H9 (cell line): ENCODE measurements at regions not wholly inside any gene's neighbourhood (a gene's known extent, or its start where the extent isn't known, plus 50 kb on each side); places are given as distances from the start of the nearest gene placed in this dataset.

Source experiments
- DNase-seq: peaks from one replicate; pipeline ENCODE4 v3.0.0-alpha.2; 2017
- H2AFZ ChIP-seq: one replicate; pipeline ENCODE4 v1.6.1; 2013; ENCODE audit warnings: mild to moderate bottlenecking, low read length, control low read depth, moderate library complexity
- H2AK5ac ChIP-seq: 2 replicates; pipeline ENCODE4 v1.6.1; 2013; ENCODE audit warnings: low read length, control low read depth, mixed read lengths; ENCODE audit not compliant: insufficient read length
- H2BK120ac ChIP-seq: one replicate; pipeline ENCODE4 v1.6.1; 2013; ENCODE audit warnings: low read depth, mild to moderate bottlenecking, low read length, control low read depth, inconsistent platforms; ENCODE audit not compliant: poor library complexity, severe bottlenecking
- H2BK12ac ChIP-seq: 2 replicates; pipeline ENCODE4 v1.6.1; 2013; ENCODE audit warnings: low read length, control low read depth, mixed read lengths, low read depth; ENCODE audit not compliant: insufficient read length
- H2BK15ac ChIP-seq: 2 replicates; pipeline ENCODE4 v1.6.1; 2013; ENCODE audit warnings: low read depth, low read length, control low read depth
- H2BK20ac ChIP-seq: one replicate; pipeline ENCODE4 v1.6.1; 2013; ENCODE audit warnings: low read depth, mild to moderate bottlenecking, low read length, control low read depth, inconsistent platforms; ENCODE audit not compliant: poor library complexity, severe bottlenecking
- H2BK5ac ChIP-seq: 2 replicates; pipeline ENCODE4 v1.6.1; 2013; ENCODE audit warnings: low read length, control low read depth, mixed read lengths; ENCODE audit not compliant: insufficient read length
- H3K14ac ChIP-seq: 2 replicates; pipeline ENCODE4 v1.6.1; 2013; ENCODE audit warnings: low read length, control low read depth; ENCODE audit not compliant: insufficient read depth
- H3K18ac ChIP-seq: 2 replicates; pipeline ENCODE4 v1.6.1; 2013; ENCODE audit warnings: low read depth, mild to moderate bottlenecking, mixed read lengths, low read length, control low read depth; ENCODE audit not compliant: insufficient read length
- H3K23ac ChIP-seq: 2 replicates; pipeline ENCODE4 v1.6.1; 2013; ENCODE audit warnings: low read length, control low read depth, mixed read lengths, low read depth; ENCODE audit not compliant: insufficient read length
- H3K23me2 ChIP-seq: 2 replicates; pipeline ENCODE4 v1.6.1; 2013; ENCODE audit warnings: low read depth, mild to moderate bottlenecking, mixed read lengths, low read length, control low read depth; ENCODE audit not compliant: insufficient read length, poor library complexity, severe bottlenecking
- H3K27ac ChIP-seq: 2 replicates; pipeline ENCODE4 v1.5.1; 2013; ENCODE audit warnings: low read length, control low read depth, mixed read lengths, low read depth; ENCODE audit not compliant: insufficient read length
- H3K27me3 ChIP-seq: 2 replicates; pipeline ENCODE4 v1.6.1; 2013; ENCODE audit warnings: low read length, control low read depth, inconsistent platforms; ENCODE audit not compliant: insufficient read depth
- H3K4ac ChIP-seq: 2 replicates; pipeline ENCODE4 v1.6.1; 2013; ENCODE audit warnings: low read depth, mild to moderate bottlenecking, control low read depth, inconsistent platforms, low read length, moderate library complexity
- H3K4me1 ChIP-seq: 2 replicates; pipeline ENCODE4 v1.6.1; 2013; ENCODE audit warnings: low read length, control low read depth, inconsistent platforms; ENCODE audit not compliant: insufficient read depth
- H3K4me2 ChIP-seq: 2 replicates; pipeline ENCODE4 v1.6.1; 2013; ENCODE audit warnings: low read length, control low read depth, mixed read lengths; ENCODE audit not compliant: insufficient read length, insufficient read depth
- H3K56ac ChIP-seq: 2 replicates; pipeline ENCODE4 v1.6.1; 2013; ENCODE audit warnings: low read depth, mild to moderate bottlenecking, mixed read lengths, low read length, control low read depth; ENCODE audit not compliant: insufficient read length
- H3K79me1 ChIP-seq: 2 replicates; pipeline ENCODE4 v1.6.1; 2013; ENCODE audit warnings: low read depth, mild to moderate bottlenecking, moderate library complexity, low read length, control low read depth, inconsistent platforms; ENCODE audit not compliant: insufficient read depth, poor library complexity, severe bottlenecking
- H3K79me2 ChIP-seq: 2 replicates; pipeline ENCODE4 v1.6.1; 2013; ENCODE audit warnings: low read length, control low read depth, inconsistent platforms; ENCODE audit not compliant: insufficient read depth
- H3K9ac ChIP-seq: 2 replicates; pipeline ENCODE4 v1.6.1; 2013; ENCODE audit warnings: low read length, control low read depth, mixed read lengths; ENCODE audit not compliant: insufficient read length; ENCODE audit errors: extremely low read depth
- H3K9me3 ChIP-seq: one replicate; pipeline ENCODE4 v1.6.1; 2013; ENCODE audit warnings: low read depth, low read length, inconsistent platforms; ENCODE audit not compliant: control insufficient read depth
- H3T11ph ChIP-seq: one replicate; pipeline ENCODE4 v1.6.1; 2013; ENCODE audit warnings: mild to moderate bottlenecking, low read length, control low read depth, inconsistent platforms
- H4K20me1 ChIP-seq: one replicate; pipeline ENCODE4 v1.6.1; 2013; ENCODE audit not compliant: control insufficient read depth, insufficient read length, insufficient read depth
- H4K5ac ChIP-seq: 2 replicates; pipeline ENCODE4 v1.6.1; 2013; ENCODE audit warnings: low read depth, mild to moderate bottlenecking, mixed read lengths, low read length, control low read depth; ENCODE audit not compliant: insufficient read length
- H4K8ac ChIP-seq: replicated peaks from 2 replicates; pipeline ENCODE4 v1.6.1; 2013; ENCODE audit warnings: low read length, control low read depth, mixed read lengths, low read depth; ENCODE audit not compliant: insufficient read length
- H4K91ac ChIP-seq: 2 replicates; pipeline ENCODE4 v1.6.1; 2013; ENCODE audit warnings: low read depth, mild to moderate bottlenecking, moderate library complexity, mixed read lengths, low read length, control low read depth; ENCODE audit not compliant: insufficient read length
- H3K27ac Mint-ChIP-seq, 3 experiments: 2 replicates in 2 of 3; 3 replicates in 1 of 3; pipeline ENCODE4 v1.8.0; 2020 to 2021; ENCODE audit warnings: mixed read lengths in 3 of 3, mild to moderate bottlenecking in 1 of 3, moderate library complexity in 1 of 3
- H3K27me3 Mint-ChIP-seq: 2 replicates; pipeline ENCODE4 v1.8.0; 2021; ENCODE audit warnings: low read depth, mild to moderate bottlenecking, moderate library complexity, mixed read lengths
- H3K36me3 Mint-ChIP-seq, 3 experiments: 2 replicates in 2 of 3; 3 replicates in 1 of 3; pipeline ENCODE4 v1.8.0; 2020 to 2021; ENCODE audit warnings: low read depth in 3 of 3, mixed read lengths in 3 of 3; ENCODE audit not compliant: insufficient read depth in 1 of 3
- H3K4me1 Mint-ChIP-seq, 2 experiments: 2 replicates each; pipeline ENCODE4 v1.8.0; 2020; ENCODE audit warnings: mixed read lengths in 2 of 2
- H3K4me3 Mint-ChIP-seq, 2 experiments: 2 replicates in 1 of 2; 3 replicates in 1 of 2; pipeline ENCODE4 v1.8.0; 2020 to 2021; ENCODE audit warnings: mild to moderate bottlenecking in 2 of 2, mixed read lengths in 2 of 2, moderate library complexity in 1 of 2
- H3K9me3 Mint-ChIP-seq, 2 experiments: 2 replicates in 1 of 2; 3 replicates in 1 of 2; pipeline ENCODE4 v1.8.0; 2020; ENCODE audit warnings: mild to moderate bottlenecking in 2 of 2, mixed read lengths in 2 of 2, moderate library complexity in 1 of 2
- CTCF ChIP-seq: fragments of 200-600 bp; sonication (generic); conservative IDR thresholded peaks from 3 replicates; pipeline ENCODE4 v1.8.0; 2021; ENCODE audit warnings: antibody characterized with exemption, mild to moderate bottlenecking
- WGBS: extraction: QIAGEN DNeasy Blood & Tissue Kit; methylation state at CpG from one replicate; pipeline ENCODE4 v1.1.7; 2013; ENCODE audit warnings: missing lambda C conversion rate, low lambda C conversion rate, mixed read lengths; ENCODE audit not compliant: insufficient read length; ENCODE audit errors: extremely low coverage; 5-methylcytosine and 5-hydroxymethylcytosine counted together

DNA sequence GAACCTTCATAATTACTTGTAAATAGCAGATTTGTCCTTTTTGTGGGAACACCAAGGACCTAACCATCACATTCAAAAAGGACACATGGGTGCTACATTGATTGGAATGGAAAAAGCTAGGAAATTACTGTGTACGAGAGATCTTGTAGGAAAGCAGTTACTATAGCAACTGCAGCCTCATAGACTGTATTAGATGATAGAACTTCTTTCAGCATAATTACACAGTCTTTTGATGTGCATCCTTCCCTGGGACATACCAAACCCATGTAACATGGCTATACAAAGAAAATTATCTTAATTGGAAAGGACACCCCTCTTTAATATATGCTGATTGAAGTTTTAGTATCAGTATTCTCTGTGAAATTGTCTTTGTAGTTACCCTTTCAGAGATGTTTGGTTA, 130.7 kb upstream of the CTSO start:
- Histone ChIP-seq H2BK12ac (no peak overlapping the region), H3K14ac (no peak overlapping the region), H4K8ac (no peak overlapping the region), H3T11ph (no peak overlapping the region), H2AFZ (no peak overlapping the region), H3K4ac (no peak overlapping the region), H3K23ac (no peak overlapping the region), H3K27ac (no peak overlapping the region), H2BK20ac (no peak overlapping the region), H4K91ac (no peak overlapping the region), H3K9me3 (no peaks in the 10 kb centered on the region), H2BK15ac (no peak overlapping the region), H3K23me2 (no peaks in the 10 kb centered on the region), H3K56ac (no peak overlapping the region), H3K9ac (no peak overlapping the region), H3K4me1 (no peaks in the 10 kb centered on the region), H2BK120ac (no peak overlapping the region), H3K4me2 (no peak overlapping the region), H2AK5ac (no peak overlapping the region), H4K5ac (no peak overlapping the region), H3K27me3 (no peaks in the 10 kb centered on the region), H3K18ac (no peak overlapping the region), H3K79me1 (no peaks in the 10 kb centered on the region), H3K79me2 (no peaks in the 10 kb centered on the region), H2BK5ac (no peak overlapping the region), H4K20me1 (no peaks in the 10 kb centered on the region)
- no peaks in the 10 kb centered on the region for H3K27me3 Mint-ChIP-seq
- WGBS: no CpG with 5 or more reads among the region's 1 CpG
- no peaks in the 10 kb centered on the region for H3K4me1 Mint-ChIP-seq
- H3K36me3 Mint-ChIP-seq: peaks cover 0 to 7% (median 0%) of the 10 kb centered on the region in 3 experiments; a peak in 2 of 7 replicates
- no peak for TF ChIP-seq CTCF
- no peak overlapping the region for H3K27ac Mint-ChIP-seq
- no peak overlapping the region for H3K4me3 Mint-ChIP-seq
- no peaks in the 10 kb centered on the region for H3K9me3 Mint-ChIP-seq
- no peak for DNase-seq
